H1 (cell line): ENCODE measurements at regions not wholly inside any gene's neighbourhood (a gene's known extent, or its start where the extent isn't known, plus 50 kb on each side); places are given as distances from the start of the nearest gene placed in this dataset.

Experiments
- CTCF ChIA-PET: fragments of 300-600 bp; sonication (Branson Sonifier 250); formaldehyde crosslinking; loops from one replicate; lab custom pipeline; 2021; ENCODE audit not compliant: partially characterized antibody; lab: Charles Lee
- POLR2A ChIA-PET: fragments of 300-600 bp; sonication (Branson Sonifier 250); formaldehyde crosslinking; loops from one replicate; lab custom pipeline; 2021; ENCODE audit warnings: inconsistent platforms; ENCODE audit not compliant: partially characterized antibody; lab: Charles Lee
- DNase-seq, 2 experiments: peaks; one replicate each; pipeline versions ENCODE4 v3.0.0 to v3.0.0-alpha.2; 2010 to 2022; ENCODE audit warnings: low spot score in 2 of 2, low read depth in 1 of 2, mixed read lengths in 1 of 2
- FAIRE-seq: peaks from 2 replicates; lab custom pipeline; 2011; peaks lifted over from hg19 to GRCh38; lab: Jason Lieb, UNC
- H2AFZ ChIP-seq: 2 replicates; pipeline ENCODE4 v1.8.1; 2012; ENCODE audit warnings: low read length, inconsistent platforms
- H2AK5ac ChIP-seq: 2 replicates; pipeline ENCODE4 v1.6.1; 2013; ENCODE audit warnings: low read depth, low read length
- H2BK120ac ChIP-seq: replicated peaks from 2 replicates; pipeline ENCODE3; 2013; ENCODE audit warnings: low read depth, low read length, inconsistent platforms
- H2BK12ac ChIP-seq: 2 replicates; pipeline ENCODE4 v1.6.1; 2013; ENCODE audit warnings: low read depth, low read length
- H2BK15ac ChIP-seq: 2 replicates; pipeline ENCODE4 v1.6.1; 2013; ENCODE audit warnings: low read length
- H2BK20ac ChIP-seq: 2 replicates; pipeline ENCODE4 v1.6.1; 2013; ENCODE audit warnings: low read length
- H2BK5ac ChIP-seq: 2 replicates; pipeline ENCODE4 v1.6.1; 2013; ENCODE audit warnings: low read depth, low read length
- H3K14ac ChIP-seq: 2 replicates; pipeline ENCODE4 v1.6.1; 2013; ENCODE audit warnings: inconsistent platforms; ENCODE audit not compliant: insufficient read length
- H3K18ac ChIP-seq: 2 replicates; pipeline ENCODE4 v1.6.1; 2013; ENCODE audit warnings: low read length; ENCODE audit errors: extremely low read depth
- H3K23ac ChIP-seq: 2 replicates; pipeline ENCODE4 v1.6.1; 2013; ENCODE audit warnings: inconsistent platforms; ENCODE audit not compliant: insufficient read length
- H3K23me2 ChIP-seq: 2 replicates; pipeline ENCODE4 v1.6.1; 2013; ENCODE audit warnings: low read depth, low read length
- H3K27ac ChIP-seq: 2 replicates; pipeline ENCODE4 v1.6.1; 2011; ENCODE audit warnings: low read depth, low read length, inconsistent platforms
- H3K27me3 ChIP-seq, 4 experiments: replicated peaks in 1 of 4; 1 replicate in 1 of 4; 2 replicates in 3 of 4; pipeline versions ENCODE4 v1.6.1 to v1.8.1; 2011 to 2013; ENCODE audit warnings: low read length in 3 of 4, mild to moderate bottlenecking in 3 of 4, inconsistent platforms in 2 of 4, mixed read lengths in 2 of 4, moderate library complexity in 1 of 4; ENCODE audit not compliant: control insufficient read depth in 3 of 4, insufficient read depth in 3 of 4; ENCODE audit errors: extremely low read depth in 1 of 4
- H3K36me3 ChIP-seq, 4 experiments: 2 replicates each; pipeline versions ENCODE4 v1.6.1 to v1.8.1; 2011 to 2013; ENCODE audit warnings: mild to moderate bottlenecking in 4 of 4, low read length in 3 of 4, moderate library complexity in 2 of 4, control low read depth in 1 of 4, inconsistent platforms in 1 of 4; ENCODE audit not compliant: insufficient read depth in 4 of 4, control insufficient read depth in 2 of 4
- H3K4ac ChIP-seq: replicated peaks from 2 replicates; pipeline ENCODE3; 2013; ENCODE audit warnings: low read length, low read depth, mixed read lengths, inconsistent platforms; ENCODE audit not compliant: insufficient read length
- H3K4me1 ChIP-seq, 4 experiments: replicated peaks in 1 of 4; 1 replicate in 1 of 4; 2 replicates in 3 of 4; pipeline versions ENCODE4 v1.6.1 to v1.8.1; 2011 to 2013; ENCODE audit warnings: low read length in 3 of 4, inconsistent platforms in 2 of 4, mixed read lengths in 1 of 4; ENCODE audit not compliant: insufficient read depth in 4 of 4, control insufficient read depth in 3 of 4
- H3K4me2 ChIP-seq, 2 experiments: 2 replicates each; pipeline versions ENCODE4 v1.6.1 to v1.8.1; 2011 to 2013; ENCODE audit warnings: low read depth in 2 of 2, low read length in 2 of 2, control low read depth in 1 of 2, inconsistent platforms in 1 of 2, mild to moderate bottlenecking in 1 of 2; ENCODE audit not compliant: insufficient read depth in 1 of 2
- H3K4me3 ChIP-seq, 4 experiments: fragments of 200-600, 300-600 bp in 1 of 4; sonication (generic), shearing (Covaris generic), sonication (Bioruptor Twin) in 1 of 4; 2 replicates each; pipeline versions ENCODE4 v1.5.1 to v1.8.1; 2011 to 2016; ENCODE audit warnings: low read length in 4 of 4, low read depth in 3 of 4, control low read depth in 2 of 4, inconsistent platforms in 2 of 4, mild to moderate bottlenecking in 2 of 4, mixed read lengths in 1 of 4, moderate library complexity in 1 of 4; ENCODE audit not compliant: insufficient read depth in 2 of 4; ENCODE audit errors: extremely low read depth in 1 of 4
- H3K56ac ChIP-seq: replicated peaks from 2 replicates; pipeline ENCODE3; 2013; ENCODE audit warnings: low read depth, mild to moderate bottlenecking, mixed read lengths, low read length, inconsistent platforms; ENCODE audit not compliant: insufficient read length
- H3K79me1 ChIP-seq: 2 replicates; pipeline ENCODE4 v1.6.1; 2013; ENCODE audit warnings: low read depth, low read length, control low read depth
- H3K79me2 ChIP-seq, 2 experiments: 2 replicates each; pipeline versions ENCODE4 v1.6.1 to v1.8.1; 2012 to 2013; ENCODE audit warnings: low read length in 2 of 2, mild to moderate bottlenecking in 2 of 2, inconsistent platforms in 1 of 2; ENCODE audit not compliant: insufficient read depth in 2 of 2, control insufficient read depth in 1 of 2
- H3K9ac ChIP-seq, 4 experiments: replicated peaks in 1 of 4; 1 replicate in 1 of 4; 2 replicates in 3 of 4; pipeline versions ENCODE4 v1.6.1 to v1.8.1; 2011 to 2013; ENCODE audit warnings: low read depth in 3 of 4, low read length in 3 of 4, control low read depth in 2 of 4, mild to moderate bottlenecking in 2 of 4, moderate library complexity in 2 of 4, inconsistent platforms in 1 of 4; ENCODE audit errors: extremely low read depth in 1 of 4
- H3K9me3 ChIP-seq, 2 experiments: 2 replicates each; pipeline versions ENCODE4 v1.6.1 to v1.8.1; 2012 to 2013; ENCODE audit warnings: mild to moderate bottlenecking in 2 of 2, moderate library complexity in 2 of 2, control low read depth in 1 of 2, inconsistent platforms in 1 of 2, low read depth in 1 of 2, low read length in 1 of 2, mixed read lengths in 1 of 2; ENCODE audit not compliant: insufficient read depth in 2 of 2
- H4K20me1 ChIP-seq, 2 experiments: replicated peaks in 1 of 2; 2 replicates each; pipeline versions ENCODE3 to v1.8.1; 2011 to 2013; ENCODE audit warnings: inconsistent platforms in 2 of 2, low read length in 2 of 2, mild to moderate bottlenecking in 1 of 2; ENCODE audit not compliant: insufficient read depth in 2 of 2, control insufficient read depth in 1 of 2
- H4K5ac ChIP-seq: 2 replicates; pipeline ENCODE4 v1.6.1; 2013; ENCODE audit warnings: low read length, low read depth, mixed read lengths, inconsistent platforms; ENCODE audit not compliant: insufficient read length
- H4K8ac ChIP-seq: 2 replicates; pipeline ENCODE4 v1.8.0; 2013; ENCODE audit warnings: mild to moderate bottlenecking, moderate library complexity, low read length, inconsistent platforms; ENCODE audit not compliant: insufficient read depth; ENCODE audit errors: extremely low read depth
- H4K91ac ChIP-seq: replicated peaks from 2 replicates; pipeline ENCODE3; 2013; ENCODE audit warnings: low read length, mixed read lengths, inconsistent platforms; ENCODE audit not compliant: insufficient read length
- ATF2 ChIP-seq: IDR thresholded peaks from 2 replicates; pipeline ENCODE4 v1.6.1; 2012; ENCODE audit warnings: low read length, inconsistent platforms
- EGR1 ChIP-seq: IDR thresholded peaks from 2 replicates; pipeline ENCODE4 v1.6.1; 2011; ENCODE audit warnings: low read depth, low read length, borderline replicate concordance
- KDM1A ChIP-seq: fragments of 200-600, 300-600 bp; sonication (generic); IDR thresholded peaks from 2 replicates; pipeline ENCODE4 v1.7.1; 2016; ENCODE audit warnings: mild to moderate bottlenecking, low read length, borderline replicate concordance
- NANOG ChIP-seq: IDR thresholded peaks from 2 replicates; pipeline ENCODE4 v1.6.1; 2011; ENCODE audit warnings: low read length, low read depth, mild to moderate bottlenecking, inconsistent platforms; ENCODE audit not compliant: insufficient read depth, poor library complexity, severe bottlenecking
- NRF1 ChIP-seq: IDR thresholded peaks from 2 replicates; pipeline ENCODE4 v1.6.1; 2011; ENCODE audit warnings: mild to moderate bottlenecking, low read depth, low read length, improper control_type of control experiment
- POLR2A ChIP-seq, 2 experiments: IDR thresholded peaks; 1 replicate in 1 of 2; 2 replicates in 1 of 2; pipeline ENCODE4 v1.6.1; 2011; ENCODE audit warnings: low read depth in 2 of 2, low read length in 2 of 2, mild to moderate bottlenecking in 2 of 2; ENCODE audit errors: control extremely low read depth in 1 of 2
- RFX5 ChIP-seq: IDR thresholded peaks from 2 replicates; pipeline ENCODE4 v1.6.1; 2011; ENCODE audit warnings: low read depth, low read length, improper control_type of control experiment, borderline replicate concordance
- RXRA ChIP-seq: IDR thresholded peaks from 2 replicates; pipeline ENCODE4 v1.6.1; 2011; ENCODE audit warnings: low read depth, mild to moderate bottlenecking, low read length, moderate library complexity; ENCODE audit not compliant: insufficient read depth
- SP2 ChIP-seq: IDR thresholded peaks from 2 replicates; pipeline ENCODE4 v1.6.1; 2012; ENCODE audit warnings: mild to moderate bottlenecking, low read length, inconsistent platforms
- SUZ12 ChIP-seq: fragments of 200-600 bp; sonication (generic); IDR thresholded peaks from 2 replicates; pipeline ENCODE4 v1.6.1; 2012; ENCODE audit warnings: mild to moderate bottlenecking, inconsistent platforms, low read length, moderate library complexity, mixed read lengths
- USF2 ChIP-seq: IDR thresholded peaks from 2 replicates; pipeline ENCODE4 v1.6.1; 2011; ENCODE audit warnings: low read length, improper control_type of control experiment
- WGBS, 2 experiments: shearing (Covaris generic) in 1 of 2; methylation state at CpG; one replicate each; pipeline versions ENCODE4 v1.1.6 to v1.1.7; 2013 to 2015; ENCODE audit warnings: low lambda C conversion rate in 2 of 2, mixed read lengths in 2 of 2, inconsistent platforms in 1 of 2, low coverage in 1 of 2, missing lambda C conversion rate in 1 of 2; ENCODE audit not compliant: insufficient replicate concordance in 2 of 2, insufficient coverage in 1 of 2, insufficient read length in 1 of 2; ENCODE audit errors: extremely low coverage in 1 of 2, missing lambda C conversion rate in 1 of 2; 5-methylcytosine and 5-hydroxymethylcytosine counted together

- ChIA-PET CTCF (no interaction called here), POLR2A (no interaction called here)
- H2AK5ac ChIP-seq, result no peak overlapping the region
- H3K9ac ChIP-seq, result no peak overlapping the region
- no peaks in the 10 kb centered on the region for H3K23me2 ChIP-seq
- 86% methylated on average over 3 of the region's 3 CpGs; no CpG with 5 or more reads in 1 of the 2 experiments for WGBS, 2 experiments
- H4K91ac ChIP-seq, result no peak overlapping the region
- FAIRE-seq (no peak), DNase-seq (no peak)
- H2BK15ac ChIP-seq, result no peak overlapping the region
- H3K14ac ChIP-seq, result no peak overlapping the region
- H3K36me3 ChIP-seq, result no peaks in the 10 kb centered on the region
- no peak overlapping the region for H2BK20ac ChIP-seq
- H3K79me1 ChIP-seq, result no peaks in the 10 kb centered on the region
- no peak overlapping the region for H2BK5ac ChIP-seq
- H2BK12ac ChIP-seq, result no peak overlapping the region
- H4K20me1 ChIP-seq, result no peaks in the 10 kb centered on the region
- no peak overlapping the region for H2BK120ac ChIP-seq
- no peak overlapping the region for H3K23ac ChIP-seq
- no peak overlapping the region for H3K27ac ChIP-seq
- no peak overlapping the region for H4K8ac ChIP-seq
- H3K79me2 ChIP-seq, result no peaks in the 10 kb centered on the region
- TF ChIP-seq POLR2A (IDR thresholded peaks at IDR 0.05; ENCODE audit: control extremely low read depth in 1 of 2, low read depth in 2 of 2, low read length in 2 of 2), result no peak
- no peak for TF ChIP-seq SUZ12
- TF ChIP-seq NANOG, result no peak
- no peak for TF ChIP-seq NRF1
- TF ChIP-seq ATF2, result no peak
- no peak for TF ChIP-seq RFX5
- no peak for TF ChIP-seq USF2
- no peak for TF ChIP-seq EGR1
- TF ChIP-seq KDM1A, result no peak
- no peak for TF ChIP-seq SP2
- no peak for TF ChIP-seq RXRA
- no peaks in the 10 kb centered on the region for H3K4me1 ChIP-seq
- H3K9me3 ChIP-seq, result no peaks in the 10 kb centered on the region
- H3K18ac ChIP-seq, result no peak overlapping the region
- H3K4me2 ChIP-seq, result no peak overlapping the region
- no peak overlapping the region for H3K4me3 ChIP-seq
- H3K56ac ChIP-seq, result no peak overlapping the region
- no peaks in the 10 kb centered on the region for H3K27me3 ChIP-seq
- H4K5ac ChIP-seq, result no peak overlapping the region
- H2AFZ ChIP-seq, result no peak overlapping the region
- no peak overlapping the region for H3K4ac ChIP-seq
These were observed 637.2 kb upstream of the NUDT12 start for GRCh38 chr5:104199771-104200170.
